NCI-H1930 (cell line): ENCODE measurements at regions not wholly inside any gene's neighbourhood (a gene's known extent, or its start where the extent isn't known, plus 50 kb on each side); places are given as distances from the start of the nearest gene placed in this dataset.
A peak's percentile ranks its signal among the peaks of the same experiment; 100 is the strongest.

ENCODE experiments used
- DNase-seq, 2 experiments: peaks; one replicate each; lab custom pipeline; 2025; lab: John Stamatoyannopoulos, UW

DNA sequence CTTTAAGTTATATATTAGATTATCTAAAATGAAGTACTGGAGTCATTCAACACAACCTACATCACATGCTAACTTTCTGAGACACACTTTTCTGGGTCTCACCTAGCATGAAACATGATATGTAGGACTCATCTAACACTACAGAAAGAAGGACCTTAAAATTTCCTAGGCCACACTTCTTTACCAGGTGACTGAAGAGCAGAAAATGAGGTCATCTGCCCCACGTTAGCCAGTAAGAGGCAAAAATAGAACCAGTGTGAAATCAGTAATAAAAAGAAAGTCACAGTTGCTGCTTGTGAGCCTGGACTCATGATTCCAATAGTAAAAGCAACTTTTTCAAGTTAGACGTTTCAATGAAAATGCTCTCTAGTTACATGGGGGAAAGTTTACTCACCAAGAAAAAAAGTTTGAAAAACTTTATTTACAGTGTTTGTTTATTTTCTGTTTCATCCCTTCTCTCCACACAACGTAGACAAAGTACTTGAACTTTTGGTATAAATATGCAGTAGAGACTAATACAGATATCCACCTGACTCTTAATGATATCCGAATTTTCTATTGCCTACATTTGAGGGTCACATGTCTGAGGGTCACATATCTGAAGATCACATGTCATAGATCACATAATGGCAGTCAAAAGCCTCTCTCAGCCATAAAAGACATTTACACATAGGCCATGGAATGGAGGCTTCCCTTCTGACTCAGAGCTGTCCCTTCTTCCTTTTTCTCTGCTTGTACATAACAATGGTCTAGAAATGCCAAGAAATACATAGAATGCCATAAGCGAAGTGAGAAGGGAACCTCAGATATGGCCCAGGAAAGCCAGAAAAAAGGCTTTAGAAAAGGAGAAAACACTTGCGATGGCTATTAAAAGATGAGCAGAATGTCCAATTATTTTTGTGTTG is 362.9 kb downstream of the ZEB2 start:
- DNase-seq: no peak

DNA sequence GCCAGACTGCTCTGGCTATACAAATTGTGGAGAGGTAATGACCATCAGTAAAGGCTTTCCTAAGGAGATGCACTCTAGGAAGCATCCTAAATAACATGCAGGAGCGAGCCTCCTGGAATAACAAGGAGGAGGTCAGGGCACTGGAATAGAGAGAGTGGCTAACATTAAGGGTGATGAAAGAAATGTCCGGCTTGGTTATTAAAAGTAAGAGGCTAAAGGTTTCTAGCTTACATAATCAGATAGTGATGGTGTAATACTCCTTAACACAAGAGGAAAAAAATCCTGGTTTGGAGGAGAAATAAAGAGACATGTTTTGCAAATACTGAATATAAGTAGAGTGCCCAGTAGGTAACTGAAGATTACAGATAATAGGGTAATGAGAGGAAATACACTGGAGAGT is 365.7 kb downstream of the ZEB2 start:
- DNase-seq: no peak

DNA sequence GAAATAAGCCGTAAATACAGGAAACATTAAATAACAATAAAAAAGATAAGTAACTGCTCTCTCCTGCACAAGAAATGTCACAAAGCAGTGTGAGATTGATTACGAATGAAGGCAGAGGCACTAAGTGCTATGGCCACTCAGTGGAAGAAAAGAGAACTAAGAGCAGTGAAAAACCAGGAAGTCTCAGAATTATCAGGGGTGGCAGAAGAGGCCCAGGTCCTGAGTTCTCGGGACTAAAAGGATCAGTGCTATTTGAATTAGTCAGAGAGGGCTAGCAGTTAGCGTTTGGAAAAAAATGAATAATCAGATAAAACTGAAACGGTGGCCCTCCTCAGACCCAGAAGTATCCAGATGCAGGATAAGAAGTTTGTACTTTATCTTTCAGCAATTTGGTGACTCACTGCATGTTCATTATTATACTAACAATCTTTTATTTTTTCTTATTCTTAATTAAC is 367.1 kb downstream of the ZEB2 start:
- DNase-seq: no peak

DNA sequence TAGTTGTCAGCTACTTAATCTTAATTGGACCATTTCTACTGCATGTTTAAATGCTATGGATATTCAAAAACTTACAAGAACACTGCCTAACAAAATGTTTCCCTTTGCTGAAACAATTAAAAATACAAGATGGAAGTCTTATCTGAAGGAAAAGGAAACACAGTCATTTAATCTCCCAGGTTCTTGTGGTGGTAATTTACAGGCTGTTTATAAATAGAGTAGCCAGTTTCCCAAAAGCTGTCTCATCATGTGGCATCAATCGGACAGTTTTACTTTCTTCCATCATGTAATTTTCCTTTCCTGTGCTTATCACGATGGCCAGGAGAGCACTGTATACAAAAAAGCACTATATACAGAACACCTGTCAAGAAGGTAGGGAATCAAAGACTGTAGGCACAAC is 368.1 kb downstream of the ZEB2 start:
- DNase-seq: no peak

DNA sequence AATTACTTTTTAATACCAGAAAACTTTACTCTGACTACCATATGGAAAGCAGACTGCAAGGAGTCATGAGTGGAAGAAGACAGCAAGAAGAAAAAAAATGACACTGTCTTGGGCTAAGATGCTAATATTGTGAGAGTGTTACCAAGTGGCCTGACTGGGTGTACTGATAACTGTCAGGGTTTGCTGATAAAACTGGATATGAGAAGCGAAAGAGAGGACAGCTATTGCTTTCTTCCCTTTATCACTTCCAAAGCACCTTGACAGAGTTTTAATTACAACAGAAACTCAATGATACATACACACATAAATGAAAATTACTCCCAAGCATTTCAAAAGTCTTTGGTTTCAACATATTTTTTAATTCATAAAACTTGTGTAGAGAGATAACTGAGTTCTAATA is 368.5 kb downstream of the ZEB2 start:
- DNase-seq: no peak

DNA sequence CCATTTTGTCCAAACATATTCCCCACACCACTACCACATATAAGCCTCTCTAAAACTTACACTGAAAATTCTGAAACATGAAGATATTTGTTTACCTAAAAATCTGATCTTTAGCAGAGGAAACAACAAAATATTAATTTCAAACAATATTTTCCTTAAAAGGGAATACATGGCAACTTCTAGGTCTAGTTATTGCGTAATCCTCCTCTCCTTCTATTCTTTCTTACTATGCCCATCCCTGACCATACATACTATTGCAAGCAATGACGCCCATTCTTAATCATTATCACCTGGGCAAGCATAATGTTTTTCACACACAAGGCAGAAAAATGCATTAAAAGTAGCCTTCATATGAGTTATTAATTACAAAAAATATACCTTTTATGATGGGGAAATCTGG is 372.6 kb downstream of the ZEB2 start:
- DNase-seq: no peak

DNA sequence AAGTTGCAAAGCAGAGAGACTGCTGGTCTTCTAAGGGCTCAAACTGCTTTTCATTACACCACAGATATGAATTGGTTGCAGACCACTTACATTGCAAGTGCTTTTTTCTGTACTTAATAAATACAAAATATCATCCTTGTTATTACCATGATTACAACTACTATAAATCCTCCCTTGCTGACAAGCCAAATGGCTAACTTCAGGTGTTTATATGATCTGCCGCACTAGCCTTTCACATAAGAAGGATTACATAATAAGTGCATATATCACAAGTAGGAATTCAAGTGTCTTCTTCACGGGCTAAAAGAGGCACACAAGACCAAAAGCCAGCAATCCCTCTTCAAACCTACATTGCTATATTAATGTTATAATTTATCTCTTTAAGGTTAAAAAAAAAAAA is 373.0 kb downstream of the ZEB2 start:
- DNase-seq: peak in 1 of 2 experiments; percentile 39

DNA sequence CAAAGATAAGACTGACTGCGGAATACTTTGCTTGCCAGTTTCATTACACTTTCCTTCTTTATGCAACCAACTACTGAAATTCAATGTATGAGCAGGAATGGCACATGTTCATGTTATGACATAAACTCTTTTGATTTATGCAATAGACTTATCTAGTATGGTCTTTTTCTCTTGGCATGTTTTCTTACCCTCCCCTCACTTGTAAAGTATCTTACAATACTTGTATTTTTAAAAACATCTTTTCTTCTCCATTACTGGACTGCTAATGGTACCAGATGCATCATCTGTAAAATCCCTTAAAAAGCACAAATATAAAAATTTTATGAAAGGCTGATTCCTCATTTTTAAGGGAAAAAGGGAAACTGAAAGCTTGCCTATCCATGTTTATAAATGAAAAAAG is 373.8 kb downstream of the ZEB2 start:
- no peak for DNase-seq

DNA sequence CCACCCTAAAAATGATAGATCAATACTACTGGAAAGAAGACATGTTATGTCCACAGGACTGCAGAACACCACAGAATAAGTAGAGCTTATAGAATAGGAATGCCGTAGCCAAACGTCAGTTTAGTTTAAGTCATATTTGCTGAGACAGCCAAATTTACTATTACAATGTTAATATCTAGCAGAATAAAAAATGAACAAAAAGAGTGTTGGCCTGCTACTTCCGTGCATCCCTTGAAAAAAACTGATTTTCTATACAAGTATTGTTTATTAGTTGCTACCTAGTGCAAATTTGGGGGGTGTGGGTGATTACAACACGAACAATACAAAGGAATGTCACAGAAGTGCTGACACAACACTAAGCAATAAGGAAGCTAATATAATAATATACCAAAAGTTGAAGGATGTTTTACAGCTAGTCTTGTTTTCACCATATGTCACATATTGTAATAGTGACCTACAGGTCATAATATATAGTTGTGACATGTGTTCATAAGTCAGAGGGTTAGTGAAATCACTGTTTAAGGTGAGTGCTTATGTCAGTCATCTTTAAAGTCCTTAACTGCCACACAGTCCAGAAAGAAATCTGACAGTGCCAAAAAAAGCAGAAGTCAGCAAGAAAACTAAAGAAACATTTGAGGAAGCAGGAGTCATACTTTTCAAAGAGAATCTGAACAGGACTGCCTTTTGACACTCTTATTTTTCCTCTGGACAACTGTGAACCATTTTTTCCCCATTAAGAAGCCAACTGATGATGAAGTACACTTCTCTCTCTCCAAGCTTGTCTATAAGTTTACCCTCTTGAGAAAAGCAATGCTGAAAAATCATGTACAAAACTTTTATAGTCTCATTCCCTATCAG is 376.4 kb downstream of the ZEB2 start:
- no peak for DNase-seq

DNA sequence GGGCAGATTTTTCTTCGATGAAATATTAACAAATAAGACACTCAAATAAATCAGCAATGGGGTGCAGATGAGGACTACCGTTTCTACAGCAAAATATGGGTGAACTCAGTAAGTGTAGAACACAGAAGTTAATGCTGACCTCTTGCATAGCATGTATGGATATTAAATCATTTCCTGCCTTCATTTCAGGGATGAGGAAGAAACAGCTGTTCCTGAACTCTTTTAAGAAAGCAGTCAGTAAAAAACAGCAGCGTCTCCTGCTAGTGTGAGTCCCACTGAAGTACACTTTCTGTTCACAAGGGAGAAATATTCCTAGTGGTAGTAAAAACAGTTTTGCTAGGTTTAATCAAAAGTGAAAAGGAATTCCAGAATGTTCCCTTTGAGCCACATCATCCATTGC is 379.0 kb downstream of the ZEB2 start:
- DNase-seq: no peak

DNA sequence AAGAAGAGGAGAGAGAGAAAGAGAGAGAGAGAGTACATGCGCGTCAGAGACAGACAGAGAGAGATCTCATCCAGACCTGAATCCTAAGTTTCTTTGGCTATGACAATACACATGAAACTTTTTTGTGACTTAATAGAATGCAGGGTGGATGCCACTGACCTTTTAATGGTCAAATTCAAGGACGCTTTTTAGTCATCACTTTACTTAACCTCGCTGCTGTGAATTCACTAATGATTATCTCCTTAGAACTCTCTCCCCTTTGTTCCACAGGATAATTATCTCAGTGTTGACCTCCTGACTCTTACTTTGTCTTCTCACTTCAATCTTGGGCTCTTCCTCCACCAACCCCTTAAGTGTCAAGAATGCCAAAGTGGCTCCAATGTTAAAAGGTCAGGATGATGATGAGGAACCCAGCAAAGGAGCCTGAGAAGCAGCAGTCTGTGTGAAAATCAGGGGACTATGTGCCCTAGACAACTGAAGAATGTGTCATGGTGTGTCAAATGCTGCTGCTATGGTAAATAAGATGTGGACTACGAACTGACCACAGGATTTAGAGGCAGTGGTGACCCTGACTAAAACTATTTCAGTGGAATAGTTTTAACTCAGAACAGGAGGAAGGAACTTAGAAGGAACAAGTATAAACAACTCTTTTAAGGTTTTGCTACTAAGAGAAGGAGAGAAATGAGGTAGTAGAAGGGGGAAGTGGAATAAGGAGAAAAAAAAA is 382.1 kb downstream of the ZEB2 start:
- DNase-seq: no peak

DNA sequence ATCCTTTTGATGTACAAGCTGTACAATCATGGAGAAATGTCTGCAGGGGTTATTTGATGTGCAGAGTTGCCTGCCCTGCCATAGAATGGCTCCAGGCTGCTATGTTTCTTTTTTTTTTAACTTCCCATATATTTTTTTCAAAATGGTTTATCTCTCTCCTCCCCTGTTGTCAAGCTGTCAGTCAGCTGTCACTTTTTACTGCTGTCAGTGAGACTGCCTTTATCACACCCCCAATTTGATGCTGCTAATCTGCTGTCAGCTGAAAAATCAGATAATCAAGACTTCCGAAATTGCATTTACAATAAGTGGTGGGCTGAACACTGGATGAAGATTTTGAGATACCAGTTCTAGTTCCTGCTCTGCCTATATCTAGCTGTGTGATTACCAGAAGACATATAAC is 382.6 kb downstream of the ZEB2 start:
- DNase-seq: no peak

DNA sequence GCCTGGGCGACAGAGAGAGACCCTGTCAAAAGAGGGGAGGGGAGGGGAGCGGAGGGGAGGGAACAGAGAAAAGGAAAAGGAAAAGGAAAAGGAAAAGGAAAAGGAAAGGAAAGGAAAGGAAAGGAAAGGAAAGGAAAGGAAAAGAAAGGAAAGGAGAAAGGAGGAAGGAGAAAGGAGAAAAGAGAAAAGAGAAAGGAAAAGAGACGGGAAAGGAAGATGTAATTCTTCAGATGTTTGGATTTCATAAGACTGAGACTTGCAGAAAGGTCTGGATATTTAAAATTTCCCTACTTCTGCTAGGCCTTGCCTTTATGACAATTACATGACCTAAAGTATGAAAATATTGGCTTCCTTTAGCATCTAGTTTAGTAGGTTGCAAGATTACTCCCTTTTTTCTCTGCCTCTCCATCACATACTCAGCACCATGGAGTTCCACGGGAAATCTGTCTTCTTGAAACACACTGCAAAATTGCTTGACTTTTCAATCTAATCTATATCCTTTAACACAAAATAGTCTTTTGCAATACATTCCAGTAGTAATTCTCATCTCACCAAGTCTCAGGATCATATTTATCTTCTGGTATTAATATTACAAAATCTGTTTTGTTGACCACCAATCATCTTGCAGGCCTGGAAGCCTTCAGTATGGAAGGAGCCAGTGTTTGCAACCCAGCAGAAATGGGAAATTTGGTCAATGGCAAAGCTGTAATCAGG is 383.5 kb downstream of the ZEB2 start:
- DNase-seq: no peak

DNA sequence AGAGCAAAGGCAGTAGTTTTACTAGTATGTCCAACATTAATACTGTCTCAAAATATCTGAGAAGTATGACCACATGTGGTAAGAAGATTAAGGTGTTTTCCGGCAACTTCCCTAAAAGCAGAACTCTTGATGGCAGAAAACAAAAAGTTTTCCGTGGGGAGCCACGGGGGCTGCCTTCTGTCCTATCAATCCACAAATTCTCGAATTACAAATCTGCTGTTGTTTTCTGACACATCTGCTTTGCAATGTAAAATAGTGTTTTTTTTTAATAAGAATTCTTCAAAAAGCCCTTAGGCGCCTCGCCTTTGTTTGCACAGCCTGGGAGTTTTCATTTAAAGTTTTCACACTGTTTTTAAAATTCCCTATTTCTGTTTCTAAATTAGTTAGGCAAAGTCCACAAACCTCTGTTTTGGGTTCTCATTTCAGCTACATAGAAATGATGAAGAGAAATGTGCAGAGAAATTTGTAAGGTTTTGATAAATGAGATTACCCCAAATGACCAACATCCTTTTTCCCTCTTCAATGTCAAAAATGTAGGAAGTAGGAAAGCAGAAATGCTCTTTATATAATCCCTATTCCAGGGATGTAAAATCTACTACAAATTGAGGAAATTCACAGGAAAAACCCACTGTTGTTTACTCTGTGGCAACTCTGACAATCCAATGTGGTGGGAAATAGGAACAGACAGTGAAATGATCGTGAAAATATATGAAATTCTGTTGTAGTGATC is 385.8 kb downstream of the ZEB2 start:
- DNase-seq: no peak

DNA sequence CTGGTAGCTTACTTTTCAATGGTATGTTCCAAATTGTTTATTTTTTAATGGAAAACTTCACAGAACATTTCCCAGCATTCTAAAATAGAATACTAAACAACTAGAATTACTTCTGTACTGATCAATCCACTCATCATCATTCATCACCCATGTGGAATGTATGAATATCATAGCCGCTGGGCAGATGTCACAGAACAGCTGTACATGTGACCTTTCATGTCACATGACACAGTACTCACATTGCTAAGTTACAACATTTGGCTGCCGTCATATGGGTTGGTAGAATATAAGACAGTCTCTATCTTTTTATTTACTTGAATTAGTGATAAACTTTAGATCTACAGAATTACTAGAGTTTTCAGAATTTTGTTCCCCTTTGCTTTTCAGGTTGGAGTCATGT is 387.6 kb downstream of the ZEB2 start:
- DNase-seq: no peak

DNA sequence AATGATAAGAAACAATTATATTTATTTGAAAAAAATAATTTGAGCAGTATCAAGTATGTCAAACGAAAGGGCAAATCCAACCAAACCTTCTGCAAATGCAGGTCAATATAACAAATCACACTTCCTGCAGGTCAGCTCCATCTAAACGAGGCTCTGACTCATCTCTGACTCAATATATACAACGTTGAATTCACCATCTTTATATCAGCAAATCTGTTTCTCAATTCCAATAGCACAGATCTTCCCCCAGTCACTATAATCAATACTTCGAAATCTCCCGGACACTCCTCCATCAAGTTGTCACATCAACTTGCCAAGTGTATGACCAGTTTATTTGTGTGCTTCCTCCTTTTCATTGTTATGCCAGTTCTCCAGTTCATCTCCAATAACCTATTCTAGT is 388.9 kb downstream of the ZEB2 start:
- DNase-seq: no peak

DNA sequence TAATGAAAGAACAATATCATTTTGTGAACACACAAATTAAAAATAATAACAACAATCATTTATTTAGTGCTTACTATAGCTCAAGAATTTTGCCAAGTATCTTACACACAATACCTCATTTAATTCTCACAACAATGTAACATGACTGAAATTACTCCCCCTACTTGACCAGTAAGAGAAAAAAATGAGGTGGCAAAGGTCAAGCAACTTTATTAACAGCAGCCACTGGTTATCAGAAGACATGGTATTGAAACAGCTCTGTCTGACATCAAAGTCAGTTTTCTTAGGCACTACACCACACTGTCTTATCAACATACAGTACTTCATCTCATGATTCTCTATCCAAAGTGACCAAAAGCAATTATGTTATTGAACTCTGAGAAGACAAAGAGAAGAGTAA is 389.4 kb downstream of the ZEB2 start:
- no peak for DNase-seq

DNA sequence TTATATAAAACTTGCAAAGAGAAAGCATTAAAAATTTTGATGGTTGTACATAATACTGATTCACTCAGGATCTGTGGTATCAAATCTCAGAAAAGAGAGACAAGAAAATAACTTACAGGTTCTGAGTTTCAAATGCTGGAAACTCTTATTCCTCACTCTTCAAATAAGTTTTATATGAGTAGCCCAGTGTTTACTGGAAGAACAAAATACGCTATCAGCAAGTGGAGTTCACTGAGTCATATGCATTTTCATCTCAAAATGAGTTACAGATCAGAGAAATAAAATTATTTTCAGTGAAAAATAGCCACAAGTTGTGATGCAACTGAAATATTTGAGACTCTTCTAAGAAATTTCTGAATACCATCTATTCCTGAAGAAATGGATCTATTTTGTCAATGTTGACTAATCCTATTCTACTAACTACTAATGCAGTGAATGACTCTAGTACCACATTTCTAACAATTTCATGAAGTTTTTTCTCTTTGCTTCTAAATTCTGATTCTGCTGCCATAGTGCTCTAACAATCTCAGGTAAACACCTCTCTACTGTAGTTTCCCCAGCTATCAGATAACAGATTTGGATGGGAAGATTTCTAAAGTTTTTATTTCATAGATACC is 391.7 kb downstream of the ZEB2 start:
- DNase-seq: no peak

DNA sequence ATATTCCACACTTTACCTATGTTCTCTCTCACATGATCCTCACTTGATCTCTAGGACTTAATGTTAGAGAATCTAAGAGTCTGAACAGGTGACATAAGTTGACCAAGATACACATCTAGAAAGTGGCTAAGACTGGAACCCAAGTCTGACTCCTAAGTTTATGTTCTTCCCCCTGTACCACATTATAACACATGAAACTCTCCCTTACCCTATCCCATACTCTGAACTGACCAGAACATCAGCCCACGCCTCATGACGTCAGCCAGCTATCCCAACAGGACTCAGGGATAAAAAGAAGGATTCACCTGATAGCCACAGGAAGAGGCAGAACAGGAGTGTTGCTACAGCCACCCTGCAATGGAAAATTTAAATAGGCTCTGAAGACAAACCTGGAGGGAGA is 392.2 kb downstream of the ZEB2 start:
- DNase-seq: no peak

DNA sequence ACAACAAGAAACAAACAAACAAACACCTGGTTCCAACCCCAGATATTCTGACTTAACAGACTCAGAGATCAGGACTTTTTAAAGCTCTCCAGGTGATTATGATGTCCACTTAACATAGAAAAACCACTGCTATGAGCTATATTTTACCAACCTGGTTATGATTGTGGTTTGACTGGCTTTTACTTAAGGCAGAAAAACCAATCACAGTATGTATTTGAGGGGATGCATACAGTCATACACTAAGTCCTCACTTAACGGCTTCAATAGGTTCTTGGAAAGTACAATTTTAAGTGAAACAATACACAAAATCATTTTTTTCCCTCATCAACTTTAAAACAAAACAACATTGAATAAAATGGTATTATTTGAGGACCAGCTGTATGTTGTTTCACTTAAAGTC is 393.6 kb downstream of the ZEB2 start:
- no peak for DNase-seq

DNA sequence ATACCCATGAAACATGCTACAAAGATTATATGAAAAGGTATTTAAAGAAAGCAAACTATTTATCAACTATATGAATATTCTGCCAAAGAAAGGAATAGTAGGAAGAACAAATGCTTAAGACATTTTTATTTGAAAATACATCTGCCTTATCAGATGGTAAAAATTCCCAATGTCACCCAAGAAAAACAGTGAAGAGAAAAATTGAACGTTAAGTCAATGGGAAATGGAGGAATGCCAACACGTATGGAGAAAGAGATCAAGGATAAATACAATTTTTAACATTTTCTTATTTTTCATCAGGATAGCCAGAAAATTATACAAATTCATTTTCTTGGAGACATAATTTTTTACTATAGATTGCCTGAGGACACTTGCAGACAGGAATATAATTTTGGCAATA is 394.2 kb downstream of the ZEB2 start:
- DNase-seq: no peak
